H9 (cell line): ENCODE measurements at regions not wholly inside any gene's neighbourhood (a gene's known extent, or its start where the extent isn't known, plus 50 kb on each side); places are given as distances from the start of the nearest gene placed in this dataset.

ENCODE experiments used
- DNase-seq: peaks from one replicate; pipeline ENCODE4 v3.0.0-alpha.2; 2017
- H2AFZ ChIP-seq: one replicate; pipeline ENCODE4 v1.6.1; 2013; ENCODE audit warnings: mild to moderate bottlenecking, low read length, control low read depth, moderate library complexity
- H2AK5ac ChIP-seq: 2 replicates; pipeline ENCODE4 v1.6.1; 2013; ENCODE audit warnings: low read length, control low read depth, mixed read lengths; ENCODE audit not compliant: insufficient read length
- H2BK120ac ChIP-seq: one replicate; pipeline ENCODE4 v1.6.1; 2013; ENCODE audit warnings: low read depth, mild to moderate bottlenecking, low read length, control low read depth, inconsistent platforms; ENCODE audit not compliant: poor library complexity, severe bottlenecking
- H2BK12ac ChIP-seq: 2 replicates; pipeline ENCODE4 v1.6.1; 2013; ENCODE audit warnings: low read length, control low read depth, mixed read lengths, low read depth; ENCODE audit not compliant: insufficient read length
- H2BK15ac ChIP-seq: 2 replicates; pipeline ENCODE4 v1.6.1; 2013; ENCODE audit warnings: low read depth, low read length, control low read depth
- H2BK20ac ChIP-seq: one replicate; pipeline ENCODE4 v1.6.1; 2013; ENCODE audit warnings: low read depth, mild to moderate bottlenecking, low read length, control low read depth, inconsistent platforms; ENCODE audit not compliant: poor library complexity, severe bottlenecking
- H2BK5ac ChIP-seq: 2 replicates; pipeline ENCODE4 v1.6.1; 2013; ENCODE audit warnings: low read length, control low read depth, mixed read lengths; ENCODE audit not compliant: insufficient read length
- H3K14ac ChIP-seq: 2 replicates; pipeline ENCODE4 v1.6.1; 2013; ENCODE audit warnings: low read length, control low read depth; ENCODE audit not compliant: insufficient read depth
- H3K18ac ChIP-seq: 2 replicates; pipeline ENCODE4 v1.6.1; 2013; ENCODE audit warnings: low read depth, mild to moderate bottlenecking, mixed read lengths, low read length, control low read depth; ENCODE audit not compliant: insufficient read length
- H3K23ac ChIP-seq: 2 replicates; pipeline ENCODE4 v1.6.1; 2013; ENCODE audit warnings: low read length, control low read depth, mixed read lengths, low read depth; ENCODE audit not compliant: insufficient read length
- H3K23me2 ChIP-seq: 2 replicates; pipeline ENCODE4 v1.6.1; 2013; ENCODE audit warnings: low read depth, mild to moderate bottlenecking, mixed read lengths, low read length, control low read depth; ENCODE audit not compliant: insufficient read length, poor library complexity, severe bottlenecking
- H3K27ac ChIP-seq: 2 replicates; pipeline ENCODE4 v1.5.1; 2013; ENCODE audit warnings: low read length, control low read depth, mixed read lengths, low read depth; ENCODE audit not compliant: insufficient read length
- H3K27me3 ChIP-seq: 2 replicates; pipeline ENCODE4 v1.6.1; 2013; ENCODE audit warnings: low read length, control low read depth, inconsistent platforms; ENCODE audit not compliant: insufficient read depth
- H3K4ac ChIP-seq: 2 replicates; pipeline ENCODE4 v1.6.1; 2013; ENCODE audit warnings: low read depth, mild to moderate bottlenecking, control low read depth, inconsistent platforms, low read length, moderate library complexity
- H3K4me1 ChIP-seq: 2 replicates; pipeline ENCODE4 v1.6.1; 2013; ENCODE audit warnings: low read length, control low read depth, inconsistent platforms; ENCODE audit not compliant: insufficient read depth
- H3K4me2 ChIP-seq: 2 replicates; pipeline ENCODE4 v1.6.1; 2013; ENCODE audit warnings: low read length, control low read depth, mixed read lengths; ENCODE audit not compliant: insufficient read length, insufficient read depth
- H3K56ac ChIP-seq: 2 replicates; pipeline ENCODE4 v1.6.1; 2013; ENCODE audit warnings: low read depth, mild to moderate bottlenecking, mixed read lengths, low read length, control low read depth; ENCODE audit not compliant: insufficient read length
- H3K79me1 ChIP-seq: 2 replicates; pipeline ENCODE4 v1.6.1; 2013; ENCODE audit warnings: low read depth, mild to moderate bottlenecking, moderate library complexity, low read length, control low read depth, inconsistent platforms; ENCODE audit not compliant: insufficient read depth, poor library complexity, severe bottlenecking
- H3K79me2 ChIP-seq: 2 replicates; pipeline ENCODE4 v1.6.1; 2013; ENCODE audit warnings: low read length, control low read depth, inconsistent platforms; ENCODE audit not compliant: insufficient read depth
- H3K9ac ChIP-seq: 2 replicates; pipeline ENCODE4 v1.6.1; 2013; ENCODE audit warnings: low read length, control low read depth, mixed read lengths; ENCODE audit not compliant: insufficient read length; ENCODE audit errors: extremely low read depth
- H3K9me3 ChIP-seq: one replicate; pipeline ENCODE4 v1.6.1; 2013; ENCODE audit warnings: low read depth, low read length, inconsistent platforms; ENCODE audit not compliant: control insufficient read depth
- H3T11ph ChIP-seq: one replicate; pipeline ENCODE4 v1.6.1; 2013; ENCODE audit warnings: mild to moderate bottlenecking, low read length, control low read depth, inconsistent platforms
- H4K20me1 ChIP-seq: one replicate; pipeline ENCODE4 v1.6.1; 2013; ENCODE audit not compliant: control insufficient read depth, insufficient read length, insufficient read depth
- H4K5ac ChIP-seq: 2 replicates; pipeline ENCODE4 v1.6.1; 2013; ENCODE audit warnings: low read depth, mild to moderate bottlenecking, mixed read lengths, low read length, control low read depth; ENCODE audit not compliant: insufficient read length
- H4K8ac ChIP-seq: replicated peaks from 2 replicates; pipeline ENCODE4 v1.6.1; 2013; ENCODE audit warnings: low read length, control low read depth, mixed read lengths, low read depth; ENCODE audit not compliant: insufficient read length
- H4K91ac ChIP-seq: 2 replicates; pipeline ENCODE4 v1.6.1; 2013; ENCODE audit warnings: low read depth, mild to moderate bottlenecking, moderate library complexity, mixed read lengths, low read length, control low read depth; ENCODE audit not compliant: insufficient read length
- H3K27ac Mint-ChIP-seq, 3 experiments: 2 replicates in 2 of 3; 3 replicates in 1 of 3; pipeline ENCODE4 v1.8.0; 2020 to 2021; ENCODE audit warnings: mixed read lengths in 3 of 3, mild to moderate bottlenecking in 1 of 3, moderate library complexity in 1 of 3
- H3K27me3 Mint-ChIP-seq: 2 replicates; pipeline ENCODE4 v1.8.0; 2021; ENCODE audit warnings: low read depth, mild to moderate bottlenecking, moderate library complexity, mixed read lengths
- H3K36me3 Mint-ChIP-seq, 3 experiments: 2 replicates in 2 of 3; 3 replicates in 1 of 3; pipeline ENCODE4 v1.8.0; 2020 to 2021; ENCODE audit warnings: low read depth in 3 of 3, mixed read lengths in 3 of 3; ENCODE audit not compliant: insufficient read depth in 1 of 3
- H3K4me1 Mint-ChIP-seq, 2 experiments: 2 replicates each; pipeline ENCODE4 v1.8.0; 2020; ENCODE audit warnings: mixed read lengths in 2 of 2
- H3K4me3 Mint-ChIP-seq, 2 experiments: 2 replicates in 1 of 2; 3 replicates in 1 of 2; pipeline ENCODE4 v1.8.0; 2020 to 2021; ENCODE audit warnings: mild to moderate bottlenecking in 2 of 2, mixed read lengths in 2 of 2, moderate library complexity in 1 of 2
- H3K9me3 Mint-ChIP-seq, 2 experiments: 2 replicates in 1 of 2; 3 replicates in 1 of 2; pipeline ENCODE4 v1.8.0; 2020; ENCODE audit warnings: mild to moderate bottlenecking in 2 of 2, mixed read lengths in 2 of 2, moderate library complexity in 1 of 2
- WGBS: extraction: QIAGEN DNeasy Blood & Tissue Kit; methylation state at CpG from one replicate; pipeline ENCODE4 v1.1.7; 2013; ENCODE audit warnings: missing lambda C conversion rate, low lambda C conversion rate, mixed read lengths; ENCODE audit not compliant: insufficient read length; ENCODE audit errors: extremely low coverage; 5-methylcytosine and 5-hydroxymethylcytosine counted together
- TF ChIP-seq, protein P1 (sequence below): fragments of 200-600 bp; sonication (generic); conservative IDR thresholded peaks from 3 replicates; pipeline ENCODE4 v1.8.0; 2021; ENCODE audit warnings: antibody characterized with exemption, mild to moderate bottlenecking

DNA sequence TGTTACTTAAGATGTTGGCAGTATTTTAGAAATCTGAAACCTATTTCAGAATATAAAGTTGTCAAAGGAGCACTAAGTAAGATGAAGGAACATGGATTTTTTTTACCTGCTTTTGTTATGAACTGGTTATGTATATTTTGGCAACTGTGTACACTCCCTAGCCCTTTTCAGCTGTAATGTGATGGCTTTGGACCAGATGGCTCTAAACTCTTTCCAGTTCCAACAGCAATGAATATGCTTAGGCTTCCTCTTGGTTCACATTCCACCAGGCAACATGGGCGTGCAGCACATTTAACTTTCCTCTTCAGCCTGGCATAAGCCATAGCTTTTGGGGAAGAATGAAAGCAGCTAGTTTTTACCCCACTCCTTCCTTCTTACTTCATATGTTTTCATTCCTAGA, 95.6 kb upstream of the ADAMTS5 start:
- Histone ChIP-seq H4K20me1 (no peaks in the 10 kb centered on the region), H2BK12ac (no peak overlapping the region), H3K9ac (no peak overlapping the region), H4K8ac (no peak overlapping the region), H2BK20ac (no peak overlapping the region), H3K23ac (no peak overlapping the region), H3K23me2 (no peaks in the 10 kb centered on the region), H3K14ac (no peak overlapping the region), H3K79me2 (no peaks in the 10 kb centered on the region), H3K4ac (no peak overlapping the region), H4K91ac (no peak overlapping the region), H3K9me3 (no peaks in the 10 kb centered on the region), H3K4me2 (no peak overlapping the region), H3T11ph (no peak overlapping the region), H3K27ac (no peak overlapping the region), H3K79me1 (no peaks in the 10 kb centered on the region), H3K4me1 (no peaks in the 10 kb centered on the region), H3K18ac (no peak overlapping the region), H2AFZ (no peak overlapping the region), H2BK120ac (no peak overlapping the region), H3K27me3 (no peaks in the 10 kb centered on the region; the same call in 1 of the 2 replicates), H2AK5ac (no peak overlapping the region), H2BK15ac (no peak overlapping the region), H3K56ac (no peak overlapping the region), H4K5ac (no peak overlapping the region), H2BK5ac (no peak overlapping the region)
- no peaks in the 10 kb centered on the region for H3K27me3 Mint-ChIP-seq
- H3K36me3 Mint-ChIP-seq: 0 out of 7 replicates have a peak, but pooled peaks cover 0 to 1% (median 0%) of the 10 kb centered on the region in 3 experiments
- no peak for DNase-seq
- no peak overlapping the region for H3K27ac Mint-ChIP-seq
- TF ChIP-seq, protein P1, sequence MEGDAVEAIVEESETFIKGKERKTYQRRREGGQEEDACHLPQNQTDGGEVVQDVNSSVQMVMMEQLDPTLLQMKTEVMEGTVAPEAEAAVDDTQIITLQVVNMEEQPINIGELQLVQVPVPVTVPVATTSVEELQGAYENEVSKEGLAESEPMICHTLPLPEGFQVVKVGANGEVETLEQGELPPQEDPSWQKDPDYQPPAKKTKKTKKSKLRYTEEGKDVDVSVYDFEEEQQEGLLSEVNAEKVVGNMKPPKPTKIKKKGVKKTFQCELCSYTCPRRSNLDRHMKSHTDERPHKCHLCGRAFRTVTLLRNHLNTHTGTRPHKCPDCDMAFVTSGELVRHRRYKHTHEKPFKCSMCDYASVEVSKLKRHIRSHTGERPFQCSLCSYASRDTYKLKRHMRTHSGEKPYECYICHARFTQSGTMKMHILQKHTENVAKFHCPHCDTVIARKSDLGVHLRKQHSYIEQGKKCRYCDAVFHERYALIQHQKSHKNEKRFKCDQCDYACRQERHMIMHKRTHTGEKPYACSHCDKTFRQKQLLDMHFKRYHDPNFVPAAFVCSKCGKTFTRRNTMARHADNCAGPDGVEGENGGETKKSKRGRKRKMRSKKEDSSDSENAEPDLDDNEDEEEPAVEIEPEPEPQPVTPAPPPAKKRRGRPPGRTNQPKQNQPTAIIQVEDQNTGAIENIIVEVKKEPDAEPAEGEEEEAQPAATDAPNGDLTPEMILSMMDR: no peak
- WGBS: no CpG with 5 or more reads among the region's 1 CpG
- no peaks in the 10 kb centered on the region for H3K4me1 Mint-ChIP-seq
- H3K4me3 Mint-ChIP-seq: no peak overlapping the region
- peaks cover 0 to 4% of the 10 kb centered on the region in 2 experiments; a peak in 3 of 5 replicates for H3K9me3 Mint-ChIP-seq
